GM10266 (cell line): ENCODE measurements at regions not wholly inside any gene's neighbourhood (a gene's known extent, or its start where the extent isn't known, plus 50 kb on each side); places are given as distances from the start of the nearest gene placed in this dataset.
"Not testable (repeated sequence)": the region's sequence is repeated elsewhere in the genome, so short reads cannot be mapped to it uniquely, and the experiment has no call there.

Source experiments
- DNase-seq: peaks from one replicate; pipeline ENCODE4 v3.0.0; 2012; ENCODE audit errors: extremely low spot score
- TF ChIP-seq, protein P1 (sequence below): IDR thresholded peaks from 2 replicates; pipeline ENCODE4 v1.5.1; 2012; ENCODE audit warnings: mild to moderate bottlenecking, low read depth; ENCODE audit not compliant: control insufficient read depth, insufficient read depth; ENCODE audit errors: missing control alignments

DNA sequence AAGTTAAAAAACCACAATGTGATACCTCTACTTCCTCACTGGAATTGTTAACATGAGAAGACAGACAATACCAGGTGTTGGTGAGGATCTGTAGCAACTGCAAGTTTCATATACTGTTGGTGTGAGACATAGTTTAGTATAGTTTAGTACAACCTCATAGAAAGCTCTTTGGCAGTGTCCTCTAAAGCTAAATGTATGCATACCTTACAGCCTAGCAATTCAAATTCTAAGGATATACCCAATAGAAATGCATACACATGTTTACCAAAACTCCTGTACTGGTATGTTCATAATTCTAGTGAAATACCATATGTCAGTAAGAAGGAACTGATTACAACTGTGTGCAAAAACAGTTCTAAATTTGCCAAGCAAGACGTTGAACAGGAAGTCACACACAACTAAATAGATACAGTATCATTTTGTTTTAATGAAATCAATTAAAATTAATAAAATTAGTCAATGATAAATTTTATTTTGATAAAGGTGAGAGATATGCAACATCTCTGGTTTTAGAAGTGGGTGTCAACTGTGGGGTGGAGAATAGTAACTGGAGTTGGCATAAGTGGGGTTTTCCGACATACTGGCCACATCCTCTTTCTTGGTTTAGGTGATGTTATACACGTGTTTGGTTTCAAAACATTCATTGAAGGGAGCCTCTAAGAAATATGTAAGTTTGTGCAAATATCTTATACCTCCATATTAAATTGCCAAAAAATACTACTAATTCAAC lies 450.7 kb downstream of the PTPRC start:
- DNase-seq: peak; percentile 23
- TF ChIP-seq, protein P1, sequence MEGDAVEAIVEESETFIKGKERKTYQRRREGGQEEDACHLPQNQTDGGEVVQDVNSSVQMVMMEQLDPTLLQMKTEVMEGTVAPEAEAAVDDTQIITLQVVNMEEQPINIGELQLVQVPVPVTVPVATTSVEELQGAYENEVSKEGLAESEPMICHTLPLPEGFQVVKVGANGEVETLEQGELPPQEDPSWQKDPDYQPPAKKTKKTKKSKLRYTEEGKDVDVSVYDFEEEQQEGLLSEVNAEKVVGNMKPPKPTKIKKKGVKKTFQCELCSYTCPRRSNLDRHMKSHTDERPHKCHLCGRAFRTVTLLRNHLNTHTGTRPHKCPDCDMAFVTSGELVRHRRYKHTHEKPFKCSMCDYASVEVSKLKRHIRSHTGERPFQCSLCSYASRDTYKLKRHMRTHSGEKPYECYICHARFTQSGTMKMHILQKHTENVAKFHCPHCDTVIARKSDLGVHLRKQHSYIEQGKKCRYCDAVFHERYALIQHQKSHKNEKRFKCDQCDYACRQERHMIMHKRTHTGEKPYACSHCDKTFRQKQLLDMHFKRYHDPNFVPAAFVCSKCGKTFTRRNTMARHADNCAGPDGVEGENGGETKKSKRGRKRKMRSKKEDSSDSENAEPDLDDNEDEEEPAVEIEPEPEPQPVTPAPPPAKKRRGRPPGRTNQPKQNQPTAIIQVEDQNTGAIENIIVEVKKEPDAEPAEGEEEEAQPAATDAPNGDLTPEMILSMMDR: no peak

DNA sequence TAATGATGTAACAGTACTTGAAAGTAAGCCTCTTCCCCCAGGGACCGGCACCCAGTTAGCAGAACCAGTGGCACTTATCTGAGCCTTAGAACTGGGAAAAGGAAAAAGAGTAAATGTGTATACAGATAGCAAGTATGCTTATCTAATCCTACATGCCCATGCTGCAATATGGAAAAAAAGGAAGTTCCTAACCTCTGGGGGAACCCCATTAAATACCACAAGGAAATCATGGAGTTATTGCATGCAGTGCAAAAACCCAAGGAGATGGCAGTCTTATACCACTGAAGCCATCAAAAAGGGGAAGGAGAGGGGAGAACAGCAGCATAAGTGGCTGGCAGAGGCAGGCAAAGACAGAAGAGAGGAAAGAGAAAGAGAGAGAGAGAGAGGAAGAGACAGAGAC lies 456.8 kb downstream of the PTPRC start:
- not testable (repeated sequence) for DNase-seq

DNA sequence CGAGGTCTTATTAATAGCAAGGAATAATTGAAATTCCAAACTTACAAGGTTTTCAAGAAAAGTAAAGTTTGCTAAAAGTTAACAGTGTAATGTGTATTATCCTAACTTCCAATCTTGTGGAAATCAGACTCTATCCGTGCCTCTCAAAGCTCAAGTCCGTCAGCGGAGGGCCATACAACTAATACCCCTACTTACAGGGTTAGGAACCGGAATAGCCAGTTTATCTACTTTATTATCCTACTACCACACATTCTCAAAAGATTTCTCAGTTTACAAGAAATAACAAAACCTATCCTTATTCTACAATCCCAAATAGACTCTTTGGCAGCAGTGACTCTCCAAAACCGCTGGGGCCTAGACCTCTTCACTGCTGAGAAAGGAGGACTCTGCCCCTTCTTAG lies 457.8 kb downstream of the PTPRC start:
- DNase-seq: no peak
- TF ChIP-seq, protein P1: no peak

DNA sequence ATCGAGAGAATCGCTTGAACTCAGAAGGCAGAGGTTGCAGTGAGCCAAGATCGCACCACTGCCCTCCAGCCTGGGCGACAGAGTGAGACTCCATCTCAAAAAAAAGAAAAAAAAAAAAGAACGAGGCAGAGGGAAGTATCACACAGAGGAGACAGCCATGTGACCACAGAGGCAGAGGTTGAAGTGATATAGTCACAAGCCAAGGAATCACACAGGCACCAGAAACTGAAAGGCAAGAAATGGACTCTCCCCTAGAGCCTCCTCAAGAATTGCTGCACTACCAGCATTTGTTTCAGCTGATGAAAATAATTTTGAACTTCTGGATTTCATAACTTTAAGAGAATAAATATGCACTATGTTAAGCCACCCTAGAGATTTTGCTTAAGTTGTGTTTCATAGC lies 459.6 kb downstream of the PTPRC start:
- no peak for DNase-seq

DNA sequence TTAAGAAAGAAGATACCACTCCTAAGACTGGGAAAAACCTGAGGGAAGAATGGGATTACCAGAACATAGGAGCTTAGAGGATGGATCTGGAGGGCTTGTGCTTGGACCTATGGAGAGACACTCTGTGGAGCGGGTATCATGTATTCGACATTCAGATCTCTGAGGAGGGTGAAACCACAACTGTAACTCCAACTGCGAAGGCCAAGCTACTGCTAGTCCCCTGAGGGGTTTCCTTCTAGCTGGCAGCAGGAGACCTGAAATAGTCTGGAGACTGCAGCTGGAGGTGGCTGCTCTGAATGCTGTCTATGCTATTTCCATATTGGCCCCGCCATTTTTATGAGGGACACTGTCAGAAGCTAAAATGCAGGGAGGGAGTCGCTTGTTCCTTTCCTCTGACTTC lies 462.3 kb downstream of the PTPRC start:
- TF ChIP-seq, protein P1: no peak
- DNase-seq: no peak

More for the DNA sequence above, 459.6 kb downstream of the PTPRC start:
- TF ChIP-seq, protein P1: no peak

DNA sequence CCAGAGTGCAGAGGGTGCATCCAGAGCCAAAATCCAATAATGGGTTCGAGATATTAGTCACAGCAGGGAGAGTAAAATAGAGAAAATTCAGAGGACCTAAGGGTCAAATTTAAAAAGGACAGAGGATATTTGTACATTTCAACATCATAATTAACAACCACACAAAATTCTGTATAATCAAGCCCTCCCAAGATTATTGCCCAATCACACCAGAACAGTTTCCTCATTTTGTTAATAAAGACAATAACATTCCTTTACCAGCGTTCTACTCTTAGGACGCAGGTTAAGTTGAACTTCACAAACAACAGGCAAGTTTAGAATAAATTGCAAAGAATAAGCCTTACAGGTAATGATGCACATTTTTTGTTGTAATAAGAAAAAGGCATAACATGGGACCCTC lies 462.8 kb downstream of the PTPRC start:
- TF ChIP-seq, protein P1: no peak
- no peak for DNase-seq

DNA sequence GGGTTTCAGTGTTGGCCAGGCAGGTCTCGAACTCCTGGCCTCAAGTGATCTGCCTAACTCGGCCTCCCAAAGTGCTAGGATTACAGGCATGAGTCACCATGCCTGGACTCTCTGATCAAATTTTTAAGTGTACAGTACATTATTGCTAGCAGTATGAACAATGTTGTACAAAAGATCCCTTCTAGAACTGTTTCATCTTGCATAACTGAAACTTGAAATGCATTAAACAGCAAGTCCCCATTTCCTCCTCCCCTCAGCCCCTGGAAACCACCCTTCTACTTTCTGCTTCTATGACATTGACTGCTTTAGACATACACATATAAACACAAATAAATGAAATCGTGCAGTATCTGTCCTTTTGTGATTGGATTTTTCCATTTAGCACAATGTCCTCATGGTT lies 463.4 kb downstream of the PTPRC start:
- TF ChIP-seq, protein P1: no peak
- no peak for DNase-seq

DNA sequence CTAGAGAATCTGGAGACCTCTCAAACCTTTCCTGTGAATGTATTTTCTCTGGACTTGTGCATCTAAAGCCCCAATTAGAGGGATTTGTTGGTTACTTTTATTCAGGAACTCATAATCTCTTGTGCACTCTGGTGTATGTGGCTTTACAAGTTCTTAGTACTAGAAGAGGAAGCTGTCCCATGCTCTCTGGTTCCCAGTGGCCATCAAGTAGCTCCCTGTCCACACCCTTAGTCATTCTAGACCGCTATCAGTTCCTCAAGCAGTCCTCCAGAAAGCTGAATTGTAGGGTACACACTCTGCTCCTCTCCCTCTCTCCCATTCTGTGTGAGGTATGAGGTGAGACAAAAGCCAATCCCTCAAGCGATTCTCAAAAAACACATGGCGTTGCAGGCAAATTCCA lies 470.3 kb downstream of the PTPRC start:
- no peak for DNase-seq

More for the DNA sequence above, 470.3 kb downstream of the PTPRC start:
- TF ChIP-seq, protein P1: no peak
